PC-9 (cell line): ENCODE measurements at regions not wholly inside any gene's neighbourhood (a gene's known extent, or its start where the extent isn't known, plus 50 kb on each side); places are given as distances from the start of the nearest gene placed in this dataset.

Experiments
- BruUV-seq: library from RNA; stranded (reverse); fragments of 400-500 nt; replicated peaks from 2 replicates; lab custom pipeline; 2021; lab: Mats Ljungman, UMichigan
- CTCF ChIA-PET: fragments of 300-600 bp; sonication (Branson Sonifier 250); formaldehyde crosslinking; loops from one replicate; lab custom pipeline; 2022; ENCODE audit warnings: antibody characterized with exemption; lab: Charles Lee
- POLR2A ChIA-PET: fragments of 300-600 bp; sonication (Branson Sonifier 250); formaldehyde crosslinking; loops from one replicate; lab custom pipeline; 2022; ENCODE audit warnings: antibody characterized with exemption; ENCODE audit not compliant: unreplicated experiment; lab: Charles Lee
- DNase-seq, 2 experiments: peaks; one replicate each; pipeline versions ENCODE4 v3.0.0 to v3.0.0-alpha.2; 2015 to 2022; ENCODE audit warnings: mixed read lengths in 1 of 2
- H2AFZ ChIP-seq: fragments of 200-600 bp; sonication (generic); 2 replicates; pipeline ENCODE4 v1.8.1; 2017; ENCODE audit warnings: antibody characterized with exemption
- H3F3A ChIP-seq: fragments of 200-600 bp; sonication (generic); 2 replicates; pipeline ENCODE4 v1.8.1; 2017; ENCODE audit warnings: antibody characterized with exemption, mild to moderate bottlenecking, low read depth; ENCODE audit not compliant: insufficient read depth
- H3K27ac ChIP-seq: fragments of 200-600 bp; sonication (generic); 2 replicates; pipeline ENCODE4 v1.6.1; 2016; ENCODE audit warnings: mixed run types
- H3K27me3 ChIP-seq: fragments of 200-600 bp; sonication (generic); 2 replicates; pipeline ENCODE4 v1.6.1; 2016; ENCODE audit warnings: low read depth, mixed run types; ENCODE audit not compliant: insufficient read depth
- H3K36me3 ChIP-seq: fragments of 200-600 bp; sonication (generic); 2 replicates; pipeline ENCODE4 v1.6.1; 2016; ENCODE audit warnings: low read depth, mixed run types
- H3K4me1 ChIP-seq: fragments of 200-600 bp; sonication (generic); replicated peaks from 2 replicates; pipeline ENCODE4 v1.6.1; 2016; ENCODE audit warnings: mixed run types; ENCODE audit not compliant: insufficient read depth
- H3K4me2 ChIP-seq: fragments of 200-600 bp; sonication (generic); 2 replicates; pipeline ENCODE4 v1.6.1; 2017; ENCODE audit warnings: mixed run types
- H3K4me3 ChIP-seq: fragments of 200-600 bp; sonication (generic); 2 replicates; pipeline ENCODE4 v1.6.1; 2016; ENCODE audit warnings: mixed run types
- H3K79me2 ChIP-seq: fragments of 200-600 bp; sonication (generic); 2 replicates; pipeline ENCODE4 v1.6.1; 2017; ENCODE audit warnings: low read depth, mixed run types
- H3K9me2 ChIP-seq: fragments of 200-600 bp; sonication (generic); 2 replicates; pipeline ENCODE4 v1.8.1; 2017; ENCODE audit warnings: mild to moderate bottlenecking; ENCODE audit not compliant: insufficient read depth
- H3K9me3 ChIP-seq: fragments of 200-600 bp; sonication (generic); 2 replicates; pipeline ENCODE4 v1.8.1; 2016; ENCODE audit warnings: low read depth; ENCODE audit not compliant: insufficient read depth
- H4K20me1 ChIP-seq: fragments of 200-600 bp; sonication (generic); 2 replicates; pipeline ENCODE4 v1.8.1; 2017; ENCODE audit not compliant: insufficient read depth
- EZH2 ChIP-seq: fragments of 200-600 bp; sonication (generic); IDR thresholded peaks from 2 replicates; pipeline ENCODE4 v1.8.0; 2017; ENCODE audit warnings: antibody characterized with exemption, low read depth
- intact Hi-C: fragments of 100-400 bp; cut with micrococcal nuclease; formaldehyde crosslinking; loops from one replicate; pipeline ENCODE4 v1.10.0; 2022; ENCODE audit not compliant: unreplicated experiment
- TF ChIP-seq, protein P1 (sequence below): fragments of 200-600 bp; sonication (generic); conservative IDR thresholded peaks from 2 replicates; pipeline ENCODE4 v1.6.1; 2017; ENCODE audit warnings: mixed run types, antibody characterized with exemption, mild to moderate bottlenecking, moderate library complexity

DNA sequence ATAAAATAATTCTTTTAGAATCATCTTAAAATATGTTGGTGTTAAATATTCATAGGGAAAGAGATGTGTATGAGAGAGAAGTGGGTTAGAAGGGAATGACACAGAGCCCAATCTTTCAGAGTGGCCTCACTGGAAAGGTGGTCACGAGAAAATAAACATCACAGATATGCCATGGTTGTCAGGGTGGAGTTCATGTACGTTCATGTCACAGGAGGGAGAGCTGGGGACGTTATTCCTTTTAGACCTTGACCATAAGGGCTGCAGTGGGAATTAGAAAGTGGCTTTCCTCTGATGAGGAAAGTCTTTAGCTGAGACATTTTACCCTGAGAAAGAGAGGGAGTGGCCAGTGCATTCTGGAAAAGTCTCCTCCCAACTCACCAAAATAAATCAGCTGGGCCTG is 90.6 kb upstream of the TNR start:
- Histone ChIP-seq H3K9me2 (no peaks in the 10 kb centered on the region), H3F3A (no peaks in the 10 kb centered on the region), H3K4me1 (no peaks in the 10 kb centered on the region), H3K79me2 (no peaks in the 10 kb centered on the region), H3K4me3 (no peak overlapping the region), H3K36me3 (no peaks in the 10 kb centered on the region), H3K9me3 (no peaks in the 10 kb centered on the region), H2AFZ (no peak overlapping the region), H3K27me3 (no peaks in the 10 kb centered on the region; the same call in 1 of the 2 replicates), H4K20me1 (no peaks in the 10 kb centered on the region), H3K27ac (no peak overlapping the region), H3K4me2 (no peak overlapping the region)
- CTCF ChIA-PET, result no interaction called here
- intact Hi-C loops, result no loop called here
- TF ChIP-seq EZH2, result no peak
- TF ChIP-seq, protein P1, sequence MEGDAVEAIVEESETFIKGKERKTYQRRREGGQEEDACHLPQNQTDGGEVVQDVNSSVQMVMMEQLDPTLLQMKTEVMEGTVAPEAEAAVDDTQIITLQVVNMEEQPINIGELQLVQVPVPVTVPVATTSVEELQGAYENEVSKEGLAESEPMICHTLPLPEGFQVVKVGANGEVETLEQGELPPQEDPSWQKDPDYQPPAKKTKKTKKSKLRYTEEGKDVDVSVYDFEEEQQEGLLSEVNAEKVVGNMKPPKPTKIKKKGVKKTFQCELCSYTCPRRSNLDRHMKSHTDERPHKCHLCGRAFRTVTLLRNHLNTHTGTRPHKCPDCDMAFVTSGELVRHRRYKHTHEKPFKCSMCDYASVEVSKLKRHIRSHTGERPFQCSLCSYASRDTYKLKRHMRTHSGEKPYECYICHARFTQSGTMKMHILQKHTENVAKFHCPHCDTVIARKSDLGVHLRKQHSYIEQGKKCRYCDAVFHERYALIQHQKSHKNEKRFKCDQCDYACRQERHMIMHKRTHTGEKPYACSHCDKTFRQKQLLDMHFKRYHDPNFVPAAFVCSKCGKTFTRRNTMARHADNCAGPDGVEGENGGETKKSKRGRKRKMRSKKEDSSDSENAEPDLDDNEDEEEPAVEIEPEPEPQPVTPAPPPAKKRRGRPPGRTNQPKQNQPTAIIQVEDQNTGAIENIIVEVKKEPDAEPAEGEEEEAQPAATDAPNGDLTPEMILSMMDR, result no peak
- POLR2A ChIA-PET, result no interaction called here
- no peak for DNase-seq
- no TSS peak for BruUV-seq

DNA sequence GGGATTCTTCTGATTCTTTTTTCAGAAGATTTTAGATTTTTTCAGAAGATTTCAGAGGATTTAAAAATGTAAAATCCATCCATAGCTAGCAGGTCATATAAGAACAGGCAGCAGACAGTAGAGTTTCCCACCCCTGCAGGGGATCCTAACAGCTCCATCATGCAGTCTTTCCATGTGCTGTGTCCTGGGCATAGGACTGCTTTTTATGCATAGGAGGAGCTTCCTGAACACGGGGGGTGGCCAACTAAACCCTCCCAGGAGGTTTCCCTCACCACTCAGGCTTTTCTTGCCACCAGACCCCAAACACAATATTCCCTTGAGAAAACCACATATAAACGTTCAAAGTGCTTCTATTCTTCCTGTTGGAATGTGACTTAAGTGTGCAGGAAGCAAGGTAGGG is 90.1 kb upstream of the TNR start:
- no peaks in the 10 kb centered on the region for H3K79me2 ChIP-seq
- H3K27me3 ChIP-seq, result no peaks in the 10 kb centered on the region; the same call in 1 of the 2 replicates
- BruUV-seq, result no TSS peak
- no peak overlapping the region for H3K4me3 ChIP-seq
- no peaks in the 10 kb centered on the region for H3K4me1 ChIP-seq
- ChIA-PET CTCF (no interaction called here), POLR2A (no interaction called here)
- H3K4me2 ChIP-seq, result no peak overlapping the region
- DNase-seq, result no peak
- H4K20me1 ChIP-seq, result no peaks in the 10 kb centered on the region
- H2AFZ ChIP-seq, result no peak overlapping the region
- no peaks in the 10 kb centered on the region for H3K9me3 ChIP-seq
- no peak for TF ChIP-seq EZH2
- TF ChIP-seq, protein P1, result no peak
- H3K27ac ChIP-seq, result no peak overlapping the region
- no peaks in the 10 kb centered on the region for H3F3A ChIP-seq
- intact Hi-C loops, result no loop called here
- H3K36me3 ChIP-seq, result no peaks in the 10 kb centered on the region
- no peaks in the 10 kb centered on the region for H3K9me2 ChIP-seq

GRCh38 chr1:175830500-175830899 is 87.1 kb upstream of the TNR start:
- Histone ChIP-seq H3K4me1 (no peaks in the 10 kb centered on the region), H3K9me2 (no peaks in the 10 kb centered on the region), H3K9me3 (no peaks in the 10 kb centered on the region), H2AFZ (no peak overlapping the region), H4K20me1 (no peaks in the 10 kb centered on the region), H3K36me3 (no peaks in the 10 kb centered on the region), H3K4me2 (no peak overlapping the region), H3K27ac (no peak overlapping the region), H3K4me3 (no peak overlapping the region), H3F3A (no peaks in the 10 kb centered on the region), H3K79me2 (no peaks in the 10 kb centered on the region), H3K27me3 (no peaks in the 10 kb centered on the region)
- no peak for DNase-seq
- intact Hi-C loops, result no loop called here
- no peak for TF ChIP-seq EZH2
- TF ChIP-seq, protein P1, result no peak
- no TSS peak for BruUV-seq
- ChIA-PET POLR2A (no interaction called here), CTCF (no interaction called here)
